ENCODE measurements at regions not wholly inside any gene's neighbourhood (a gene's known extent, or its start where the extent isn't known, plus 50 kb on each side); places are given as distances from the start of the nearest gene placed in this dataset.

GRCh38 chr3:96264701-96265100, 549.7 kb upstream of the EPHA6 start:
- H3K9me3 Mint-ChIP-seq, result peaks cover 0 to 23% (median 2%) of the 10 kb centered on the region in 5 donors
- no peak for DNase-seq
- POLR2A ChIA-PET, result no interaction called here

DNA sequence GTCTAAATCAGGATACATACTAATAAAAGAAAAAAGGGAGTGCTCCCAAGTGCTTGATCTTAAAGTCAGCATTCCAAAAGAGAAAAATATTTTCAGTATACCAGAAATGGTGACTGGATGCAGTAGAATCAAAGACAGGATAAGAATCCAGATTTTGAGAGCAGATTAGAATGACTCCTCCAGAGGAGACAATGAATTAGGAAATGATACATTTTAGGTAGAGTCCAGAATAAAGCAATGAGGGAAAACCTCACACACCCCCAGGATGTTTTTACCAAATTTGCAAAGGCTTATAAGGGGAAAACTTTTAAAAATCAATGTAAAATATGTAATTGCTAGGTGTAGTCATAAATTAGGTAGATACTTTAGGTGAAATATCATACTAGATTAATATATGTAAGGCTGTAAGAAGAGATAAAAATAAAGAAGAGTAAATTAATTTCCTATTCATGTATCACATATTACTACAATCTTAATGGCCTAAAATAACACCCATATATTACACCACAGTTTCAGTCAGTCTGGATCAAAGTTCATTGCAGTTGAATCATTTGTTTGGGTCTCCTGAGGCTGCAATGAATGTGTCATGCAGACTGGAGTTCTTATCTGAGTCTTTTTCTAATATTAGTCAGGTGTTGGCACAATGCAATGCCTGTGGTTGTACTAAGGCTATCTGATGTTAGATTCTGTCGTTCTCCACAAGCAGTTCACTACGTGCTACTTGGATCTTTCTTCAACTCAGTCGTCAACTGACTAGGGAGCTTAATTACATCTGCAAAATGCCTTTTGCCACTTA, 547.8 kb upstream of the EPHA6 start:
- Mint-ChIP-seq H3K4me3 (no peak overlapping the region), H3K9me3 (peaks cover 0 to 15% (median 0%) of the 10 kb centered on the region in 5 donors), H3K27me3 (no peaks in the 10 kb centered on the region), H3K27ac (no peak overlapping the region), H3K36me3 (no peaks in the 10 kb centered on the region), H3K4me1 (no peaks in the 10 kb centered on the region)
- CTCF ChIA-PET, result no interaction called here
- no peak for DNase-seq
- POLR2A ChIA-PET, result no interaction called here
- Histone ChIP-seq H3K4me1 (ENCODE audit: insufficient read depth, low read length) (no peaks in the 10 kb centered on the region), H3K27me3 (ENCODE audit: insufficient read depth, low read length, poor library complexity, severe bottlenecking) (no peaks in the 10 kb centered on the region), H3K4me3 (ENCODE audit: low read length) (no peak overlapping the region), H3K36me3 (ENCODE audit: insufficient read depth, low read length) (no peaks in the 10 kb centered on the region), H3K27ac (ENCODE audit: low read depth, low read length) (no peak overlapping the region), H3K9me3 (ENCODE audit: low read length) (no peaks in the 10 kb centered on the region)

More at GRCh38 chr3:96264701-96265100, 549.7 kb upstream of the EPHA6 start:
- Histone ChIP-seq H3K4me3 (ENCODE audit: low read length) (no peak overlapping the region), H3K36me3 (ENCODE audit: insufficient read depth, low read length) (no peaks in the 10 kb centered on the region), H3K27me3 (ENCODE audit: insufficient read depth, low read length, poor library complexity, severe bottlenecking) (no peaks in the 10 kb centered on the region), H3K4me1 (ENCODE audit: insufficient read depth, low read length) (no peaks in the 10 kb centered on the region), H3K27ac (ENCODE audit: low read depth, low read length) (no peak overlapping the region), H3K9me3 (ENCODE audit: low read length) (no peaks in the 10 kb centered on the region)
- Mint-ChIP-seq H3K36me3 (no peaks in the 10 kb centered on the region), H3K4me3 (no peak overlapping the region), H3K4me1 (no peaks in the 10 kb centered on the region), H3K27ac (no peak overlapping the region), H3K27me3 (no peaks in the 10 kb centered on the region)
- CTCF ChIA-PET, result interaction anchor here (0.9 kb wide), 1 partner anchor 8 kb away, joined by 3 read pairs; no protein-coding TSS in a partner anchor

DNA sequence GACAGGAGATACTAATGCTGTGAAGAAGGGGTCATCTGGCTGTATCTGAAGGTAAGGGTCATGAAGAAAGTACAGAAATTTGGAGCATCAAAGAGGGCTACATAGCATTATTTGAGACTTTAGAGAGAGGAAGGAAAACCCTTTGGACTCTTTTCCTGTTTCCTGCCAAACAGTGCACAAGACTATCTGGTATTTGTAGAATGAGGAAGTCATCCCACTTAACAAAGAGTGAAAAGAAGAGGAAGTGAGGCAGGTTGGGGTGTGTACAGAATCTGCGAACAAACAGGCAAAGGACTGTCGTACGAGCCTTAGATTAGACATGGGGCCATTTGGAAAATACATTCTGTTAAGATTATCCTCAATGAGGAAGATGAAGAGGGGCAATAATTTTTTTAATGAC, 546.8 kb upstream of the EPHA6 start:
- Mint-ChIP-seq H3K27ac (no peak overlapping the region), H3K4me3 (no peak overlapping the region), H3K4me1 (no peaks in the 10 kb centered on the region), H3K9me3 (peaks cover 0 to 8% (median 0%) of the 10 kb centered on the region in 5 donors), H3K27me3 (no peaks in the 10 kb centered on the region), H3K36me3 (no peaks in the 10 kb centered on the region)
- Histone ChIP-seq H3K4me1 (ENCODE audit: insufficient read depth, low read length) (no peaks in the 10 kb centered on the region), H3K27me3 (ENCODE audit: insufficient read depth, low read length, poor library complexity, severe bottlenecking) (no peaks in the 10 kb centered on the region), H3K27ac (ENCODE audit: low read depth, low read length) (no peak overlapping the region), H3K36me3 (ENCODE audit: insufficient read depth, low read length) (no peaks in the 10 kb centered on the region), H3K4me3 (ENCODE audit: low read length) (no peak overlapping the region), H3K9me3 (ENCODE audit: low read length) (no peaks in the 10 kb centered on the region)
- POLR2A ChIA-PET, result no interaction called here
- CTCF ChIA-PET, result no interaction called here
- DNase-seq, result no peak

DNA sequence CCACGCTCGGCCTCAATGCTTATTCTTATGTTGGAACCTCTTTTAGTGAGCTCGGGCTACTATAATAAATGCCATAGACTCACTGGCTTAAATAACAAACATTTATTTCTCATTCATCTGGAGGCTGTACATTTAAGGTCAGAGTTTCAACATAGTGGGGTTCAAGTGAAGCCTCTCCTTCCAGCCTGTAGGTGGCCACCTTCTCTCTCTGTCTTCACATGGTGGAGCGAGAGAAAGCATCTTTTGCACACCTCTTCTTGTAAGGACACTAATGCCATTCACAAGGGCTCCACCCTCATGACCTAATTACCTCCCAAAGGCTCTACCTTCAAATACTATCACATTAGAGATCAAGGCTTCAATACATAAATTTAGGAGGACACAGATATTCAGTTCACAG, 520.3 kb upstream of the EPHA6 start:
- Histone ChIP-seq H3K4me3 (ENCODE audit: low read length) (no peak overlapping the region), H3K27ac (ENCODE audit: low read depth, low read length) (no peak overlapping the region), H3K4me1 (ENCODE audit: insufficient read depth, low read length) (no peaks in the 10 kb centered on the region), H3K27me3 (ENCODE audit: insufficient read depth, low read length, poor library complexity, severe bottlenecking) (no peaks in the 10 kb centered on the region), H3K36me3 (ENCODE audit: insufficient read depth, low read length) (no peaks in the 10 kb centered on the region), H3K9me3 (ENCODE audit: low read length) (no peaks in the 10 kb centered on the region)
- Mint-ChIP-seq H3K9me3 (peaks cover 0 to 9% (median 6%) of the 10 kb centered on the region in 5 donors), H3K4me1 (no peaks in the 10 kb centered on the region), H3K4me3 (no peak overlapping the region), H3K36me3 (no peaks in the 10 kb centered on the region), H3K27ac (no peak overlapping the region), H3K27me3 (no peaks in the 10 kb centered on the region)
- ChIA-PET CTCF (no interaction called here), POLR2A (no interaction called here)
- DNase-seq, result no peak

DNA sequence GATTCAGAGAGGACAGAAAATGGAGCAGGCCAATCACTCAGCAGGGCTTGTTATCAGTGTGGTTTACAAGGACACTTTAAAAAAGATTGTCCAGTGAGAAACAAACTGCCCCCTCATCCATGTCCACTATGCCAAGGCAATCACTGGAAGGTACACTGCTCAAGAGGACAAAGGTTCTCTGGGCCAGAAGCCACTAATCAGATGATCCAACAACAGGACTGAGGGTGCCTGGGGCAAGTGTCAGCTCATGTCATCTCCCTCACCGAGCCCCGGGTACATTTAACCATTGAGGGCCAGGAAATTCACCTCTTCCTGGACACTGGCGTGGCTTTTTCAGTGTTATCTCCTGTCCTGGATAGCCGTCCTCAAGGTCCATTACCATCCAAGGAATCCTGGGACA, 513.7 kb upstream of the EPHA6 start:
- Histone ChIP-seq H3K27ac (ENCODE audit: low read depth, low read length) (no peak overlapping the region), H3K9me3 (ENCODE audit: low read length) (no peaks in the 10 kb centered on the region), H3K4me1 (ENCODE audit: insufficient read depth, low read length) (no peaks in the 10 kb centered on the region), H3K4me3 (ENCODE audit: low read length) (no peak overlapping the region), H3K36me3 (ENCODE audit: insufficient read depth, low read length) (no peaks in the 10 kb centered on the region), H3K27me3 (ENCODE audit: insufficient read depth, low read length, poor library complexity, severe bottlenecking) (no peaks in the 10 kb centered on the region)
- H3K27ac Mint-ChIP-seq, result no peak overlapping the region
- no peaks in the 10 kb centered on the region for H3K36me3 Mint-ChIP-seq
- ChIA-PET CTCF (no interaction called here), POLR2A (no interaction called here)
- no peaks in the 10 kb centered on the region for H3K4me1 Mint-ChIP-seq
- no peak overlapping the region for H3K4me3 Mint-ChIP-seq
- H3K9me3 Mint-ChIP-seq, result peaks cover 0 to 10% (median 5%) of the 10 kb centered on the region in 5 donors
- H3K27me3 Mint-ChIP-seq, result no peaks in the 10 kb centered on the region
- no peak for DNase-seq

- Histone ChIP-seq H3K36me3 (ENCODE audit: insufficient read depth, low read length) (no peaks in the 10 kb centered on the region), H3K27ac (ENCODE audit: low read depth, low read length) (no peak overlapping the region), H3K4me3 (ENCODE audit: low read length) (no peak overlapping the region), H3K4me1 (ENCODE audit: insufficient read depth, low read length) (no peaks in the 10 kb centered on the region), H3K27me3 (ENCODE audit: insufficient read depth, low read length, poor library complexity, severe bottlenecking) (no peaks in the 10 kb centered on the region), H3K9me3 (ENCODE audit: low read length) (no peaks in the 10 kb centered on the region)
- POLR2A ChIA-PET, result no interaction called here
- Mint-ChIP-seq H3K4me1 (no peaks in the 10 kb centered on the region), H3K9me3 (peaks cover 3 to 31% (median 10%) of the 10 kb centered on the region in 5 donors), H3K4me3 (no peak overlapping the region), H3K27me3 (no peaks in the 10 kb centered on the region), H3K27ac (peak overlapping the region in 1 of 8 donors; percentile 47), H3K36me3 (no peaks in the 10 kb centered on the region)
- CTCF ChIA-PET, result no interaction called here
- DNase-seq, result no peak
Observed at GRCh38 chr3:96319166-96319565, 495.2 kb upstream of the EPHA6 start.

DNA sequence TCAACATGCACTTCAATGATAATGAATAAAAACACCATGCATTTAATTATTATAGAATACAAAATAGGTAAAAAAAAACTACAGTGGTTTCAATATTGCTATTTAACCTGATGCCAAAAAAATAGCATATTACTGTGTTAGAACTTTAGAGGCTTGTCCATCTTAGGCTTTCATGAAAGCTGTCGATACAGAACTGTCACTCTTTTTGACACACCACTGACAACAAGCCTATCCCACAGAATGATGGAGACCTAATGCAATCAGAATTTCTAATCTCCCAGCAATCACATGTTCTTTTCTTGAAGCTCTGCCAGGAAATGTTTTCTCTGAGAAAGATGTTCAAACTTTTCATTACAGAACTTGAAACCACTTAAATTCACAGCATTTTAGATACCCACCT, 490.3 kb upstream of the EPHA6 start:
- Mint-ChIP-seq H3K9me3 (peaks cover 0 to 17% (median 6%) of the 10 kb centered on the region in 5 donors), H3K36me3 (no peaks in the 10 kb centered on the region), H3K4me1 (no peaks in the 10 kb centered on the region), H3K27ac (no peak overlapping the region), H3K27me3 (no peaks in the 10 kb centered on the region), H3K4me3 (no peak overlapping the region)
- Histone ChIP-seq H3K9me3 (ENCODE audit: low read length) (no peaks in the 10 kb centered on the region), H3K4me3 (ENCODE audit: low read length) (no peak overlapping the region), H3K27me3 (ENCODE audit: insufficient read depth, low read length, poor library complexity, severe bottlenecking) (no peaks in the 10 kb centered on the region), H3K4me1 (ENCODE audit: insufficient read depth, low read length) (no peaks in the 10 kb centered on the region), H3K27ac (ENCODE audit: low read depth, low read length) (no peak overlapping the region), H3K36me3 (ENCODE audit: insufficient read depth, low read length) (no peaks in the 10 kb centered on the region)
- no peak for DNase-seq
- ChIA-PET POLR2A (no interaction called here), CTCF (no interaction called here)

GRCh38 chr3:96330795-96331194, 483.6 kb upstream of the EPHA6 start:
- no peak overlapping the region for H3K4me3 Mint-ChIP-seq
- DNase-seq, result no peak
- no peaks in the 10 kb centered on the region for H3K27me3 Mint-ChIP-seq
- Histone ChIP-seq H3K36me3 (ENCODE audit: insufficient read depth, low read length) (no peaks in the 10 kb centered on the region), H3K27me3 (ENCODE audit: insufficient read depth, low read length, poor library complexity, severe bottlenecking) (no peaks in the 10 kb centered on the region), H3K9me3 (ENCODE audit: low read length) (no peaks in the 10 kb centered on the region), H3K4me1 (ENCODE audit: insufficient read depth, low read length) (no peaks in the 10 kb centered on the region), H3K27ac (ENCODE audit: low read depth, low read length) (no peak overlapping the region), H3K4me3 (ENCODE audit: low read length) (no peak overlapping the region)
- POLR2A ChIA-PET, result no interaction called here
- H3K27ac Mint-ChIP-seq, result no peak overlapping the region
- CTCF ChIA-PET, result no interaction called here
- no peaks in the 10 kb centered on the region for H3K36me3 Mint-ChIP-seq
- H3K9me3 Mint-ChIP-seq, result peaks cover 0 to 4% (median 2%) of the 10 kb centered on the region in 5 donors
- no peaks in the 10 kb centered on the region for H3K4me1 Mint-ChIP-seq

All from CD8-positive, alpha-beta memory T cell (primary cell).